NCI-H2196 (cell line): ENCODE measurements at regions not wholly inside any gene's neighbourhood (a gene's known extent, or its start where the extent isn't known, plus 50 kb on each side); places are given as distances from the start of the nearest gene placed in this dataset.

Experiments used
- DNase-seq: peaks from one replicate; lab custom pipeline; 2025; ENCODE audit not compliant: unreplicated experiment; lab: John Stamatoyannopoulos, UW

DNA sequence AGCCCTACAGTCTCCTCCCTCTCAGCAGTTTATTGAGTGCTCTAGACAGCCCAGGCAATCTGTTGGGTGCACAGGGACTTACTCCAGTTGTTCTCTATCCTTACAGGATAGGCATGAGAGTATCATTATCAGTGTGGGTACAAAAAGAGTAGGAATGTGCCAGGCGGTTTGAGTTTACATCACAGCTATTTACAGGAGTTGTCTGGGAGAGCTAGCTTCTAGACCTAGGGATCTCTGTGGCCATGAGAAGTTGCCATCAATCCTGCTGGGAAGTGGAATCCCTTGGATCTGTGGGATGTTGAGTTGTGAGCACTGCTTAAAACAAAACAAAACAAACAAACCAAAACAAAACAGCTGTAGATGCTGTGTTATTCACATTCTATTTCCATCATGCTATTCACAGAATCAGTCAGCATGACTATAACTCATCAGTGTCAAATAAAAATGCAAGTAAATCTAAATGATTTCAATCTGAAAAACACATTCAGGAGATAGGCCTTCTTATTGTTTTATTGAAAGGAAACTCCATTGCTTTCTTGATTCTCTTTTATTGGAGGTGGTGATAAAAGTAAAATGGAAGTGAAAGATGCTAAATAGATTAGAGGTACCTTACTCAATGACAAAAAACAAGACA is 552.4 kb upstream of the ZNF608 start:
- DNase-seq, result no peak

GRCh38 chr5:125301711-125302110 is 555.3 kb upstream of the ZNF608 start:
- no peak for DNase-seq

DNA sequence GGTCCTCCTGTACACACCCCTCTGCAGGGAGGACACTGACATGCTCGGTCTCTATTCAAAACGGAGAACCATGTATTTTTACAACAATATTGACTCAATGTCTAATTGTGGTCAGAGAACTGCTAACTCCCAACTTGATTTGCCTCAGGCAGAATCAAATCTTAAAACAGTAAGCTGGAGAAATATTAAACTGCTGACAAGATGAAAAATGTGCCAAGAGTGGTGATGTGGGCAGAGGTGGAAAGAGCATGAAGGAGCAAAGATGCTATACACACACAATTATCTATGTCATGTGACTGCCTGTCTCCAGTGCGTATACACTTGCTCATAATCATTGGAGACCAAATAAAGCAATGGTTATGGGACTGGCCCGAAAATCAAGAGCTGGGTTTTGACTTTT is 556.1 kb upstream of the ZNF608 start:
- no peak for DNase-seq

DNA sequence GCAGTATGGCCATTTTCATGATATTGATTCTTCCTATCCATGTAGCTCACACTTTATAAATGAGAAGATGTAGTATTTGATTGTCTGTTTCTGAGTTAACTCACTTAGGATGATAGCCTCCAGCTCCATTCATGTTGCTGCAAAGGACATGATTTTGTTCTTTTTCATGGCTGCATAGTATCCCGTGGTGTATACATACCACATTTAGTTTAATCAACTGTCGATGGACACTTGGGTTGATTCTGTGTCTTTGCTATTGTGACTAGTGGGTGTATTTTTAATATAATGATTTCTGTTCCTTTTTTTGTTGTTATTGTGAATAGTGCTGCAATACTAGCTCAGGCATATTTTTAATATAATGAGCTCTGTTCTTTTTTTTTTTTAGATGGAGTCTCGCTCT is 560.3 kb upstream of the ZNF608 start:
- DNase-seq, result no peak

DNA sequence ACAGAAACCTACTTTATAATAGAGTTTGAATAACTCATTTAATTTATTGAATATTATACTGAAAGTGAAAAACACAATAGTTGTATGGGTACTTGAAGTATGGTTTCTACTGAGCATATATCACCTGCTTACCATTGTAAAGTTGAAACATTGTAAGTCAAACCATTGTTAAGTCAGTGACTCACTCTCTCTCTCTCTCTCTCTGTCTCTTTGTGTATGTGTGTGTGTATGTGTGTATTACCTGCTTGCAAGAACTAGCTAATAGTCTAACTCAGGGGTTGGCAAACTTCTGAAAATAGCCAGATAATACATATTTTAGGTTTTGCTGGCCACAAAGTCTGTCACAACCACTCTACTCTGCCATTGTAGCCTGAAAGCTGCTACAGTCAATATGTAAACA is 564.3 kb upstream of the ZNF608 start:
- no peak for DNase-seq

GRCh38 chr5:125311743-125312142 is 565.3 kb upstream of the ZNF608 start:
- DNase-seq, result no peak

GRCh38 chr5:125313555-125313954 is 567.1 kb upstream of the ZNF608 start:
- DNase-seq, result no peak

- no peak for DNase-seq
Observed at GRCh38 chr5:125315306-125315705, 568.9 kb upstream of the ZNF608 start.

- DNase-seq, result no peak
Observed at GRCh38 chr5:125316391-125316790, 570.0 kb upstream of the ZNF608 start.

DNA sequence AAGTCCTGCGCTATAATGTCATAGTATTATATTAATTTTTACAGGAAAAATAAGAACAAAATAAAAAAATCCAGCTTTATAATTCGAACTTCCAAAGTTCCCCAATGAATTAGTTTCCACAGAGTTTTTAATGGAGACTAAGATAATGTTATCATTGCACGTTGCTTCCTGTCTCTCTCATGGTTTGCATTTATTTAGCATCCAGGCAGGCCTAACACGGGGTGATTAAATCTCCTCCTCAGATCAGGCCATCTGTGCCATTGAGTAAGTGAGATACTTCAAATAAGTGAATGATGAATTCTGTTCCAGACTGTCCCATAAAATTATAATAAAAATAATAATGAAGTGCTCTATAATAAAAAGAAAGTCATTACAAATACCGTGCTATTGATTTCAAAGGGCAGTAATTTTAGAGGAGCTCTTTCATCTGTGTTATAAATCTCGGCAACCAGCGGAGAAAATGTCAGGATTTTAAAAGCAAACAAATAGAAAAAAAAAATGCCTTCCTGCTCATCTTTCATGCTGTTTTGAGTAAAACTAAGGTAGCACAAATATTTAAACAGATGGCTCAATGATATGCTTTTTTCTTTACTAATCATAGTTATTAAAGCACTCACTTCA is 570.6 kb upstream of the ZNF608 start:
- peak; percentile 78 for DNase-seq

DNA sequence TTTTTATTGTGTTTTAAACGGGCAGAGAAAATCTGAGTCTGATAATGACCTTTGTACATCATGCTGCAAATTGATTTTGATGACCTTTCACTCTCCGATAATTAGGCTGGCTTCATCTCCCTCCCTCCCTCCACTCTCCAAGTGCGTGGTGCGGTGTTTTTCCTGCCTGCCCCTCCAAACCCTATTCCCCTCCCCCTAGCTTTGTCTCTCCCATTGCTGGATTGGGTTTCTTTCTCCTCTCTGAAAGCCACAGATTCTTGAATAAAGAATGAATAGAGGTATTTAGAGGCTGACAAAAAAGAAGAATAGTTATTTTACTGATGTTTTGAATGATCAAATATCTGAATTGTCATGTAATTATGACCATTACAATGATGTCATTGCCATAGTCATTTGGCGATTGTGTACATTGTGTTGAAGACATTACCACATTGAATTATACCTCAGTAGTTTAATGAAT is 571.1 kb upstream of the ZNF608 start:
- peak; percentile 70 for DNase-seq

DNA sequence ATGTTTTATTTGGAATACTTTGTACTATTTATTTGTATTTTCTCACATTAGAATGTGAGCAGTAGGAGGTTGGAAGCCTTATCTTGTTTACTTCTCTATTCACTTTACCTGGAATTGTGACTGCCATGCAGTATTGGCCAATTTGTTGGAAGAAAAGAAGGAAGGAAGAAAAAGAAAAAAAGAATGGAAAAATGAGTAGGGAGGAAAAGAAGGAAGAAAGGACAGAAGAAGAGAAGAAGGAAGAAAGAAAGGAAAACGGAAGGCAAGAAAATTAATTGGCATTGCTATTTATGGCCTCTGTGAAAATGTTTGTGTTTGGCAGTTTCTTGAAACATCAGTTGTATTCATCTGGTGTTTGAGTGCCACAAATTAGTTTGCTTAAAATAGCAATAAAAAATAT is 575.2 kb upstream of the ZNF608 start:
- DNase-seq, result no peak

DNA sequence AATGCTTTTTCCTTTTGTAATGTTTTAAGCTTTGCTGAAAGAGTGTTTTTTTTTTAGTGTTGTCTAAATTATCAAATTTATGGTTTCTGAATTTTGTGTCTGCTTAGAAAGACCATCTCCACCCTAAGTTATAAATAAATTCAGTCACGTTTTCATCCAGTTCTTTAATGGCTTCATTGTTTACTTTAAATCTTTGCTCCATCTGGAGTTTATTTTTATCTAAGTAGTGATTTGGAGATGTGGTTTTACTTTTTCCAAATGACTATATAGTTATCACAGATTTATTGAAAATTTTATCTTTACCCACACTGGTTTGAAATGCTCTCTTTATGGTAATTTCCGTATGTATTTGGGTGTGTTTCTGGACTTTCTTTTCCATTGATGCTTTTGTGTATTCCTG is 577.2 kb upstream of the ZNF608 start:
- DNase-seq, result no peak

- DNase-seq, result peak; percentile 85
Observed at GRCh38 chr5:125325488-125326149, 579.2 kb upstream of the ZNF608 start.

GRCh38 chr5:125326150-125326510 is 579.7 kb upstream of the ZNF608 start:
- peak; percentile 86 for DNase-seq

DNA sequence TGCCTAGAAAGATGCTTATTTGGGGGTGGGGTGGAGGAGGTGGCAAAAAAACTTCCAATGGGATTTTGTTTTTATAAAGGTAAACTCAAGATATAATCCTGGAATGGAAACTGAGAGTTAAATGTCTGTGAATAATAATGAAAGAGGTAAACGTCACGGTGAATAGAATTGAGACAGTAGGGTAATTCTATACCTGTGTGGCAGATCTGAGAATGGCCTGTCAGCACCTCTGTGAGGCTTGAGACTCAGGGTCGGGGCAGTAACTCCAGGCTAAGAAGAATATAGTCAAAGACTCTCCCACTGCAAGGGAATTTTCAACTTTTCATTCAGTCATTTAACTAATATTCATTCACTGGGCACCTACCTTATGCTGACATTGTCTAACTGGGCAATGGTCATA is 581.2 kb upstream of the ZNF608 start:
- DNase-seq, result no peak

DNA sequence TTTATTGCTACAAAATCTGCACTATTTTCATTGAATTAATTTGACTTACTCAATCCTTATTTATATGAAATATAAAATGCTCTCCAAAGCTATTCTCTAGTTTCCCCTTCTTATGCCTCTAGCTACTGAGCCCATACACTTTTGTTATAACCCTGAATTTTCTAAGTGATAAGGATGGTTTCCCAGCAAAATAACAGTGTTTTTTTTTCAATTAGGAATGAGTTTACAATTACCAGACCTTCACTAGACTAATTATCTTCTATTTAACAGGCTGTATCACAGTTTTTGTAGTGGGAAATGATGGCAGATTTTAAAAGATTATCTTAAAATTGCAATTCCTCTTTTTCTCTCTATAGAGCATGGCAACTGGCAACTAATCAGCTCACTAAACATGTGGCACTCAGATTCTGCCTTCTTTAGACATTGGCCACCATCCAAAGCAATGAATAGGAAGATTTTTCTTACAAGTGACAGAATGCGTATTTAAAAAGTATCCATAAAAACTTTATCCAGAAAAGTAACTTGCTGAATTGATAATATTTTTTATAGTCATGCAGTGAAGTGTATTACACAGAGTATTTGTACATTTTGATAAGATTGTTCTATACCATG is 585.7 kb upstream of the ZNF608 start:
- DNase-seq, result no peak

DNA sequence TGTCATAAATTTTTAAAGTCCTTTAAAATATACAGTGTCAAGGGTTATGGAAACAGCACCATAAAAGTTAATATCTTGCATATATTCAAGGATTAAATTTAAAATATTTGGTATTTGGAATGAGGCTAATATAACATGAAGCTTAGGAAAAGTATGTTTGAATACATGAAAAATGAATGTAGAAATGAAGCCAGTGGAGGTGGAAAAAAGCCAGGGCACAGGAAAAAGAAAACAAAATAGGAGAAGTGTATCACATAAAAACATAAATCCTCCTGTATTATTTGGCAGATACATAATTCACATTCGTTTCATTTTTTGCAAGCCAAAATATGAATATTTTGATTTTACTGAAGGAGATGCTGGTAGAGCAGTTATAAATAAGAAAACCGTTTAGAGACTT is 587.0 kb upstream of the ZNF608 start:
- no peak for DNase-seq

GRCh38 chr5:125336401-125336800 is 590.0 kb upstream of the ZNF608 start:
- DNase-seq, result no peak

- DNase-seq, result no peak
Observed at GRCh38 chr5:125337294-125337693, 590.9 kb upstream of the ZNF608 start.

DNA sequence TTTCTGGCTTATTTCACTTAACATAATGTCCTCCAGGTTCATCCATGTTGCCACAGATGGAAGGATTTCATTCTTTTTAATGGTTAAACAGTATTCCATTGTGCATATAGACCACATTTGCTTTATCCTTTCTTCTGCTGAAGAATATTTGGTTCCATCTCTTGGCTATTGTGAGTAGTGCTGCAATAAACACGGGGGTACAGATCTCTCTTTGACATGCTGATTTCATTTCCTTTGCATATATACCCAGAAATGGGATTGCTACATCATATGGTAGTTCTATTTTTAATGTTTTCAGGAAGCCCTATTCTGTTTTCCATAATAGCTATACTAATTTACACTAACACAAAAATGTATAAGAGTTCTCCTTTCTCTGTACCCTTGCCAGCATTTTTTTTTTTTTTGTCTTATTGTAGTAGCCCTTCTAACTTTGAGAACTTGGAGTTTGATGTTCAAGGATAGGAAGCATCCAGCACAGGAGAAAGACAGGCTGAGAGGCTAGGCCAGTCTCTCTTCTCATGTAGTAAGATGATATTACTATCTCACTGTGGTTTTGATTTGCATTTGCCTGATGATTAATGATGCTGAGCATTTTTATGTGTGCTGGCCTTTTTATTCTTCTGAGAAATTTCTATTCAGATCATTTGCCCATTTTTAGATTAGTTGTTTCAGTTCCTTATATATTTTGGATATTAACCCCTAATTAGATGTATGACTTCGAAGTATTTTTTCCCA is 592.2 kb upstream of the ZNF608 start:
- no peak for DNase-seq
